HG03196 (cell line): ENCODE measurements at regions not wholly inside any gene's neighbourhood (a gene's known extent, or its start where the extent isn't known, plus 50 kb on each side); places are given as distances from the start of the nearest gene placed in this dataset.

ENCODE experiments used
- ATAC-seq: cut with Tn5 transposase; IDR thresholded peaks from one replicate; pipeline ENCODE4 v1.9.1; 2021; ENCODE audit not compliant: unreplicated experiment

- no peak for ATAC-seq
These were observed 1027.8 kb upstream of the PHF14 start for GRCh38 chr7:9945857-9946256.

DNA sequence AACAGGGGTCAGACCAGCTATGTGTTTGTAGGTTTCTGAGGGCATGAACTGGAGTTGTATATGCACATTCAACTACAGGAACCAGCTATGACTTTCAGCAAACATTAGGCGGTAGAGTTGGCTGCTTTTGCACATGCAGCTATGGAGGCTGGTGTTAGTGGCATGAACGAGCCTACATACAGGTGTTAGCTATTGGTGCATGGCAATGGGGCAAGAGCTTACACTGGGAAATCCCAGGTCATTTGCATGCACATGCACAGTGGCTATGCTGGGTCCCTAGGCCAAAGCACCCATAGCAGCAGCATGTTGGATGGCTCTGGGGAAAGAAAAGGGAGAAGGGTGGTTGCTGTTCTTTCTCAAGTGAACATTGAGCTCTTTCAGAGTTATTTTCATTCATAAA is 1018.5 kb upstream of the PHF14 start:
- ATAC-seq, result no peak

DNA sequence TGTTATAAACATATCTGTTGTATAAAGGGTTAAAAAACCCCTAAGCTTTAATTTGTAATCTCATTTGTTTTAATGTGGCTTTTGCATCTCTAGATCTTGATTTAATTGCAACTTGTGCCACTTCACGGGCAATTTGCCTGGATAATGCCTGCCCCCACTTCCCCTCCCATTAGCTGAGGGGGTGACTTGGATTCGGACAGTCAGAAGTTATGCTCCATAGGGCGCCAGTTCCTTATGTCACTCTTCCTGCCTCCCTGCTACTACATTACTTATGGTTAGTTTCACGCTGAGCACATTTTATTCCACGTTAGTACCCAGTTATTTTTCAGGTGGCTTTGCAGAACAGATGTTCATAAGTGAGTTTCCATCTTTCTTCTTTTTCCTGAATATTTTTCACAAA is 1015.2 kb upstream of the PHF14 start:
- no peak for ATAC-seq

DNA sequence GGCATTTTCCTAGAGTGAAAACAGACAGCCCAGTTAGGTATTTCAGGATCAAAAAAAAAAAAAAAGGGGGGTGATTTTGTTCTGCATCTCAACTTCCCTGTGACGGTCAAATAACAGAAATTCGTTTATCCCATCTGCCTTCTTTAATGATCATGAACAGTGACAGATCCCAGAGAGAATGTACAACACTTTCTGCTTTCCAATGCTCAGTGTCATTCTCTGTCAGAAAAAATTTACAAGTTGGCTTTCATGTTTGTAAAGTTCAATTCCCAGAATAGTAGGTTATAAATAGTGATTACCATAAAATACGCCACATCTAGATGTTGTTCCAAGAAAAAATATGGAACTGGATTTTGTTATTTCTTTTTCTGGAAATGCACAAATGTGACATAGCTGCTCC is 1013.2 kb upstream of the PHF14 start:
- no peak for ATAC-seq

DNA sequence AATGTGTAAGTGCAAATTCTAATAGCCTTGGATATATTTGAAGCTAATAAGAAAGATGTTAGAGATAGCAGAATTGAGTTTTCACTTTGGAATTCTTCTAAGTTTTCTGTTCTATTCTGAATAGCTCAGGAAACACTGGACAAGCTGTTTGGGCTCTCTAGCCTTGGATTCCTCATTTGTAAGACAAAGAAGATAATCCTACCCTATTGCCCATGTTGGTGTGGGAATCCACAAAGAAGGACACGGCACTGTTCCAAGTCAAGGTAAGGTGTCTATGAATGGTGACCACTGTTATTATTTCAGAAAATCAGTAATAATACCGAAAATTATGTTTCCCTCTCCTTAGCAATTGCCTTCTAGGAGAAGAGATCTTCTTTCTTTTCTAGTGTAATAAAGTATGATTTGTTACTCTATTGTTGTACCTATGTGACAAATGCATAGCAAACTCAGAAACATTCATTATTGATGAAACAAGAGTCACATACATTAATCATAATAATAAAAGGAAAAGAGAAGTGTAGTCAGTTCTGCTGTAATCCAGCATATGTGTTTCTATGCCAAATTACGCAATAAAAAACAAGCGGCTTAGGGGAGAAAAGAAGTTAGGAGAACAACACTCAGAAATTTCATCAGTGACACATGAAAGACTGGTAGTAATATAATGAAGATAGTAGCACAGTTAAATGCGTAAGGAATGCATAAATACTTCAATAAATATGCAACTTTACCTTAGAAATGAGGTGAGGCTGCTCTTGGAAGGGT is 1012.3 kb upstream of the PHF14 start:
- ATAC-seq, result no peak

GRCh38 chr7:9962742-9963141 is 1010.9 kb upstream of the PHF14 start:
- ATAC-seq, result no peak

- no peak for ATAC-seq
These were observed 995.3 kb upstream of the PHF14 start for GRCh38 chr7:9978106-9979064.

DNA sequence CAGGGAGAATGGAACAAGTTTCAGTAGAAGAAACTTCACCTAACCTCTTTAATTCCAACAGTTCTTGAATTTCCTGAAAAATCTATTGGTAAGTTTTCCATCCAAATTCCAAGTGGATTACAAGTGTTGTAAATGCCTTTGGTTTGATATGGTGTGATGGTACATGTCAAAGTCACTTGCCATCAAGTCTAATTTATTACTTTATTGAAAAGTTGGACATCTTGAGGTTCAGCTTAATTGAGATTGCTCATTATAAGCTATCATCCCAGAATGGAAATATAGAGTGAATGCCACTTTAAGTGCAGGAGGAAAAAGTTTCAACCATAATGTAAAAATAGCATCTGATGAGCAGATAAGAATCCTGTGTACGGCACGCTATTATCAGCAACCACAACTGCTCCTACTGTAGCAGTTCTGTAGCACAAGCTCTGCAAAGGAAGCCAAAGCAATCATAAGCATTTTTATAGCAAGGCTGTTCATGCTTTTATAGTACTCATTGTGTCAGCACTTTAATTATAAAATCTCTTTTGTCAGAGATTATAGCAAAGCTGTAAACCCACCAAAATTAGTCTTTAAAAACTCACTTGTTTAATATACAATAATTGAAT is 991.8 kb upstream of the PHF14 start:
- no peak for ATAC-seq

DNA sequence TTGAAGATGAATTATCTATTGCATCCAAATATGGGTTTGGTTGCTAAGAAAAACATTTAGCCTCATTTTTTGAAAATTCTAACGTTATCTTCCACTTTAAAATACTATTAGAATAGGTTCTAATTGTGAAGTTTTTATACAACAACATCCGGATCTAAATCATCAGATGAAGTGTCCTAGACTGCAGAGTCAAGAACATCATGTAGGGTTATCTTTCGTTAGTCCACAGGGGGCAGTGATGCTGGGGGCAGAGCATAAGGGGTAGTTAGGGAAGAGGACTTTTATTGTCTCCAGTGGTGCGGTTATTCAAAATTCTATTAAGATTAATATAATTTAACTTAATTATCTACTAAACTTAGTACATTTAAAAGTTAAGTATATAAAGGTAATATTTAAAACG is 990.6 kb upstream of the PHF14 start:
- ATAC-seq, result no peak

GRCh38 chr7:10015687-10016086 is 958.0 kb upstream of the PHF14 start:
- ATAC-seq, result no peak

DNA sequence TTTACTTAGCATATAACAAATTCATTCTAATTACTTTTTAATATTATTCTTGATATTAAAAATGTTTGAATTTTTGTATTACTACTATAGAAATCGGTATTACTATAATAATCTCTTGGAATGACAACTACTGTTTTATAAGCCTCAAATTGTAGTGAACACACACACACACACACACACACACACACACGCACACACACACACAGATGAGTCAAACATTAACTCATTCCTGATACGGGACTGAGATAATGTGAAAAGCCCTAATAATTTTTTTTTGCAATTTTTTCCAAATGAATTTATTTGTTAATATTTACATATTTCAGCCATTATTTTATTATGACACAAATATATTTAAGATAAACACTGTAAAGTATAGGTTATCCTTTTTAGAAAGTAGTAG is 951.2 kb upstream of the PHF14 start:
- no peak for ATAC-seq

GRCh38 chr7:10022957-10023356 is 950.7 kb upstream of the PHF14 start:
- ATAC-seq, result no peak

- no peak for ATAC-seq
These were observed 938.7 kb upstream of the PHF14 start for GRCh38 chr7:10034843-10035556.

GRCh38 chr7:10036693-10037092 is 937.0 kb upstream of the PHF14 start:
- no peak for ATAC-seq

GRCh38 chr7:10038351-10038750 is 935.3 kb upstream of the PHF14 start:
- ATAC-seq, result no peak

- ATAC-seq, result no peak
These were observed 933.0 kb upstream of the PHF14 start for GRCh38 chr7:10040674-10041073.

- no peak for ATAC-seq
These were observed 902.8 kb upstream of the PHF14 start for GRCh38 chr7:10070899-10071298.

GRCh38 chr7:10075866-10076265 is 897.8 kb upstream of the PHF14 start:
- ATAC-seq, result no peak

- no peak for ATAC-seq
These were observed 896.9 kb upstream of the PHF14 start for GRCh38 chr7:10076660-10077300.

DNA sequence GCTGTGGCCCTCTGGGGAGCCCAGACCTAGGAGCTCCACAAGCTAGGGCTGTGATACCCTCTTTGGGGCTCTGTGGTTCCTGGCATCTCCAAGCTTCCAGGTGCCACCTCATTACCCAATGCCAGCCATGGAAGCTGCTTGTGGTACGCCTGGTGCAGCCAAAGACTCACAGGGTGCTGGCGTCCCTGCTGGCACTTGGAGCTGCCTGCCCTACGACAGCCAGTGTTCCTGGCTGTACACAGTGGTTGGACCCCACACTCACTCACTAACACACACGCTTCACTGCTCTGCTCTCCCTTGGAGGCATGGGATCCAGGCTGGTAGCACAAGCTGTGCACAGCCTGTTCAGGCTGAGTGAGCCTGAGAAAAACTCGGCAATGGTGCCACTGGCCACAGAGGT is 894.1 kb upstream of the PHF14 start:
- ATAC-seq, result no peak

GRCh38 chr7:10082896-10083295 is 890.8 kb upstream of the PHF14 start:
- ATAC-seq, result no peak
